GM18517 (cell line): ENCODE measurements at regions not wholly inside any gene's neighbourhood (a gene's known extent, or its start where the extent isn't known, plus 50 kb on each side); places are given as distances from the start of the nearest gene placed in this dataset.
"Not testable (repeated sequence)": the region's sequence is repeated elsewhere in the genome, so short reads cannot be mapped to it uniquely, and the experiment has no call there.

Experiments
- ATAC-seq: cut with Tn5 transposase; IDR thresholded peaks from one replicate; pipeline ENCODE4 v1.9.1; 2021; ENCODE audit warnings: mild to moderate bottlenecking, moderate library complexity; ENCODE audit not compliant: unreplicated experiment

GRCh38 chr7:65453341-65454030 is 79.8 kb downstream of the ZNF92 start:
- ATAC-seq: no peak

- ATAC-seq: no peak
These were observed 80.8 kb downstream of the ZNF92 start for GRCh38 chr7:65454469-65454868.

DNA sequence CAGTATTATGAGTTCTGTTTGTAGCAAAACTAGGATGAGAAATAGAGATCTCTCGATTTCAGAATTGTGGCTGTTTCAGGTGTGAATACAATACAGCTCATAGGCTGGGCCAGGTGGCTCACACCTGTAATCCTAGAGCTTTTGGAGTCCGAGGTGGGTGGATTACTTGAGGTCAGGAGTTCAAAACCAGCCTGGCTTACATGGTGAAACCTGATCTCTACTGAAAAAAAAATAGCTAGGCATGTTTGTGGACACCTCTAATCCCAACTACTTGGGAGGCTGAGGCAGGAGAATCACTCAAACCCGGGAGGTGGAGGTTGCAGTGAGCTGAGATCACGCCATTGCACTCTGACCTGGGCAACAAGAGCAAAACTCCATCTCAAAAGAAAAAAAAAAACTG is 81.4 kb downstream of the ZNF92 start:
- ATAC-seq: not testable (repeated sequence)

GRCh38 chr7:65457705-65458104 is 84.0 kb downstream of the ZNF92 start:
- ATAC-seq: no peak

DNA sequence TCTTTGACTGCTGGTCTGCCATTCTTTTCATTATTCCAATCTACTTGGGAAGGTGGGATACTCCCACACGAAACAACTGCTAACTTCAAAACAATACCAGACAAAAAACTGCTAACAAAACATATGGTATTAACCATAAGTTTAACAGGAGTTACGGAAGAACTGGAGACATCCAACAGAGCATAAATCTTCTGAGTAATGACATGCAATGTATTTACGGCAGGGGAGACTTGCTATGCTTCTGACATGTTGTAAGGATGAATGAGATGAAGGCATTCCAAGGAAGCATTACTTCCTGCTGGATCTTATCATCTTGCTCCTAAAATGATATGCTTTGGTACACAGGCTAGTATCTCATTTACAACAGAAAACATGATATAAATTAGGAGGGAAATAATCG is 85.8 kb downstream of the ZNF92 start:
- ATAC-seq: no peak

DNA sequence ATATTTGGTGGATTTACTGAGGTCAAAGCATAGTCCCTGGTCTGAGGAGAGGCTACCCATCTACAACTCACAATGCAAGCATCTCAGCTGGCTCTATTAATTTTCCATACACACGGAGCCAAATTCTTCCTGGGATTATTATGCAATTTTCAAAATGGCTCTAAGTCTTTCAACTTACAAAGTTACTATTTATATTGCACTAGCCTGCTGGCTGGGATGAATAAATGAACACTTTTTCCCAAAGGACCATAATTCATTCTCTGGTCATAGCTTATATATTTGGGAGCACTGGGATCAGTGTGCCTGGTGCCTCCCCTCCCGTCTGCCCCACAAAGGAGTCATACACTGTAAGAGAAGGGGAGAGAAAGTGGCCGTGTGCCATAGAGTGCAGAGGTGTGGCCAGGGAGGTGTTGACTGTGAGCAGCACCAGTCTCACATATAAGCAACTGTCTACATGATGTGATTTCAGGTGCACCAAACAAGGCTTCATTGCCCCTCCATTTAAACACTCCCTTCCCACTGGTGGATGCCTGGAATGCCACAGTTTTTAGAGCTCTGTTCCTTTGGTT is 88.6 kb downstream of the ZNF92 start:
- ATAC-seq: no peak

DNA sequence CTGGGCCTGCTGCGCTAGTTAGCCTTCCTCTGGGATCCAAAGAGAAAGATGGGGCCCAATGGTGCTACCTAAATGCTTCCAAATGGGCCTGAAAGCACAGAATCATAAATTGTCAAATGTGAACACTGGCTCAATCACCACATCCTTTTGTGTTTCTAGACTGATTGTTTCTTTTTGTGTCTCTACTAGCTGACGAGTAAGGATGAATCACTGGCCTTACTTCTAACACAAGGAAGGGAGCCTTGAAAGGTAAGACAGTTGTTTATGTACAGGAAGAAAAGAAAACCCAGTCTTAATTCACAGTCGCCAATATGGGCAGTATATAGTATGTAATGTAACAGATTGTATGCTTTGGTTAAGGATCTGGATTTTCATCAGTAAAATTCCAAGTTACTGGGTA is 89.5 kb downstream of the ZNF92 start:
- no peak for ATAC-seq

DNA sequence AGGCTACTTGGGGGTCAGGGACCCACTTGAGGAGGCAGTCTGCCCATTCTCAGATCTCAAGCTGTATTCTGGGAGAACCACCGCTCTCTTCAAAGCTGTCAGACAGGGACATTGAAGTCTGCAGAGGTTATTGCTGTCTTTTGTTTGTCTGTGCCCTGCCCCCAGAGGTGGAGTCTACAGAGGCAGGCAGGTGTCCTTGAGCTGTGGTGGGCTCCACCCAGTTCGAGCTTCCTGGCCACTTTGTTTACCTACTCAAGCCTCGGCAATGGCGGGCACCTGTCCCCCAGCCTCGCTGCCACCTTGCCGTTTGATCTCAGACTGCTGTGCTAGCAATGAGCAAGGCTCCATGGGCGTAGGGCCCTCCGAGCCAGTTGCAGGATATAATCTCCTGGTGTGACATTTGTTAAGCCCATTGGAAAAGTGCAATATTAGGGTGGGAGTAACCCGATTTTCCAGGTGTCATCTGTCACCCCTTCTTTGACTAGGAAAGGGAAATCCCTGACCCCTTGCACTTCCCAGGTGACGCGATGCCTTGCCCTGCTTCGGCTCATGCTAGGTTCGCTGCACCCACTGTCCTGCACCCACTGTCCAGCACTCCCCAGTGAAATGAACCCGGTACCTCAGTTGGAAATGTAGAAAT is 96.4 kb downstream of the ZNF92 start:
- not testable (repeated sequence) for ATAC-seq

DNA sequence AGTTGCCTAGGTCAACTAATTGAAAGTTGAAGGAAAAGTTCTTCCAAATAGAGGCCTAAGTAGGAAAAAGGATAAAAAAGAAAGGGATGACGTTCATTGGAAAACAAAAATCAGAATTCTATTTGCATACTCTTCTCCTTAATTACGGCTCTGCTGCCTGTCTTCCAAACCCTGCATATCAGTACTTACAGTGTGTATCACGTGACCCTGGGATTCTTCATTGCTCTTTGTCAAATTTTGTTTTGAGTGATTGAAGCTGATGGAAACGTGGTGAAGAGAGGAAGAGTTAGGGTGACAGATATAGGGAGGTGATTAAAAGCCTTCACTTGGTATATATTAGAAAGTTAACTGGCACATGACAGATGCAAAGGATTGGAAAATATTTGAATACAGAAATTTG is 97.9 kb downstream of the ZNF92 start:
- no peak for ATAC-seq

DNA sequence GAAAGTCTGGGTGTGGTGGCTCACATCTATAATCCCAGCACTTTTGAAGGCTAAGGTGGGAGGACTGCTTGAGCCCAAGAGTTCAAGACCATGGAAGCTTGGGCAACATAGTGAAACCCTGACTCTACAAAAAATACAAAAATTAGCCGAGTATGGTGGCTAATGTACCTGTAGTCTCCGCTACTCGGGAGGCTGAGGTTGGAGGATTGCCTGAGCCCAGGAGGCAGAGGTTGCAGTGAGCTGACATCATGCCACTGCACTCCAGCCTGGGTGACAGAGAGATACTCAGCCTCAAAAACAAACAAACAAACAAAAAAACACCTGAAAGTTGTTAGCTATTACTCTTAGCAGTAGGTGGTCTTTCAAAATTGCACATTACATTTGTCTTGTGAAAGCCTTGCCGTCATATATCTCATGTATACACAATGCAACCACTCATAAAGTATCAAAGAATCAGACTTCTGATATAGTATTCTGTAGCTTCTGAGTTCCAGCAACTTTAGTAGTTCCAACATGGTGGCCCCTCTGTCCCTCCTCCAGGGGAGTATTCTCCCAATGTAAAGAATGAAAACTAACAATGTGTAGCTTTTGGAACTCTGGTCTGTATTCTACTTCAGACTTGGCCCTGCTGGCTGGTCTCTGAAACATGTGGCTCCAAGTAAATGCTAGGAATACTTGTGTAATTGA is 101.5 kb downstream of the ZNF92 start:
- peak; percentile 16 for ATAC-seq

GRCh38 chr7:65475734-65476319 is 102.2 kb downstream of the ZNF92 start:
- peak; percentile 92 for ATAC-seq

- ATAC-seq: no peak
These were observed 103.7 kb downstream of the ZNF92 start for GRCh38 chr7:65477326-65477725.

GRCh38 chr7:65489260-65489767 is 115.7 kb downstream of the ZNF92 start:
- ATAC-seq: no peak

- ATAC-seq: not testable (repeated sequence)
These were observed 123.0 kb downstream of the ZNF92 start for GRCh38 chr7:65496697-65497096.

- ATAC-seq: no peak
These were observed 129.9 kb downstream of the ZNF92 start for GRCh38 chr7:65503434-65504152.

DNA sequence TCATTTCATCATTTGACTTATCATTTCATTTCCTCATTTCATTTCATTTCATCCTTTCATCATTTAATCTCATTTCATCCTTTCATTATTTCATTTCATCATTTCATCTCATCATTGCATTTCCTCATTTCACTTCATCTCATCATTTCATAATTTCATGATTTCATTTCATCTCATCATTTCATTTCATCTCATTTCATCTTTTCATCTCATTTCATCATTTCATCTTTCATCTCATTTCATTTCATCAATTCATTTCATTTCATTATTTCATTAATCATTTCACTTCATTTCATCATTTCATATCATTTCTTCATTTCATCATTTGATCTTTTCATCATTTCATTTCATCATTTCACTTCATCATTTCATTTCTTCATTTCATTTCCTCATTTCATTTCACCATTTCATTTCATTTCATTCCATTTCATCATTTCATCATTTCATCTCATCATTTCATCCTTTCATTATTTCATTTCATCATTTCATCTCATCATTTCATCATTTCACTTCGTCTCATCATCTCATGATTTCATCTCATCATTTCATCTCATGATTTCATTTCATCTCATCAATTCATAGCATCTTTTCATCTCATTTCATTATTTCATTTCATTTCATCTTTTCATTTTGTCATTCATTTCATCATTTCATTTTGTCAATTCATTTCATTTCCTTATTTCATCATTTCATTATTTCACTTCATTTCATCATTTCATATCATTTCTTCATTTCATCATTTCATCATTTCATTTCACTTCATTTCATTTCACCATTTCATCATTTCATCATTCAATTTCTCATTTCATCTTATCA is 131.1 kb downstream of the ZNF92 start:
- not testable (repeated sequence) for ATAC-seq

DNA sequence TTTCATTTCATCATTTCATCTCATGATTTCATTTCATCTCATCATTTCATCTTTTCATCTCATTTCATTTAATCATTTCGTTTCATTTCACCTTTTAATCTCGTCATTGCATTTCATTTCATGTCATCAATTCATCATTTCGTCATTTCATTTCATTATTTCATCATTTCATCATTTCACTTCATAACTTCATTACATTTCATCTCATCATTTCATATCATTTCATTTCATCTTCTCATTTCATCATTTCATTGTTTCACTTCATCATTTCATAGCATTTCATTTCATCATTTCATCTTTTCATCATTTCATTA is 131.6 kb downstream of the ZNF92 start:
- ATAC-seq: not testable (repeated sequence)

GRCh38 chr7:65508581-65509367 is 135.1 kb downstream of the ZNF92 start:
- not testable (repeated sequence) for ATAC-seq
